Endothelial cell of umbilical vein (primary cell): ENCODE measurements at regions not wholly inside any gene's neighbourhood (a gene's known extent, or its start where the extent isn't known, plus 50 kb on each side); places are given as distances from the start of the nearest gene placed in this dataset.

Experiments used
- BruUV-seq: library from RNA; stranded (reverse); fragments of 400-500 nt; replicated peaks from 2 replicates; lab custom pipeline; 2021; lab: Mats Ljungman, UMichigan
- CTCF ChIA-PET: fragments of 300-600, 350-600 bp; sonication (Branson Sonifier 250); formaldehyde crosslinking; loops from one replicate; lab custom pipeline; 2021; ENCODE audit warnings: antibody characterized with exemption, inconsistent platforms; lab: Charles Lee
- POLR2A ChIA-PET: fragments of 300-600, 350-600 bp; sonication (Branson Sonifier 250); formaldehyde crosslinking; loops from one replicate; lab custom pipeline; 2021; ENCODE audit warnings: antibody characterized with exemption, inconsistent platforms; lab: Charles Lee
- DNase-seq: peaks from one replicate; pipeline ENCODE4 v3.0.0-alpha.2; 2011; ENCODE audit warnings: low read depth, low spot score
- FAIRE-seq: peaks from 2 replicates; lab custom pipeline; 2011; peaks lifted over from hg19 to GRCh38; lab: Jason Lieb, UNC
- H2AFZ ChIP-seq: 2 replicates; pipeline ENCODE4 v1.6.0; 2012; ENCODE audit warnings: low read depth, low read length, control low read depth, inconsistent platforms
- H3K27ac ChIP-seq: 2 replicates; pipeline ENCODE4 v1.5.1; 2011; ENCODE audit warnings: low read depth, mild to moderate bottlenecking, control low read depth, low read length, moderate library complexity; ENCODE audit not compliant: insufficient read depth
- H3K27me3 ChIP-seq, 2 experiments: 2 replicates each; pipeline versions ENCODE4 v1.6.0 to v1.6.1; 2011; ENCODE audit warnings: low read length in 2 of 2, mixed read lengths in 1 of 2; ENCODE audit not compliant: control insufficient read depth in 2 of 2, insufficient read depth in 2 of 2
- H3K36me3 ChIP-seq, 2 experiments: 2 replicates in 1 of 2; 3 replicates in 1 of 2; pipeline ENCODE4 v1.5.1; 2011; ENCODE audit warnings: low read length in 2 of 2, mild to moderate bottlenecking in 1 of 2, moderate library complexity in 1 of 2; ENCODE audit not compliant: control insufficient read depth in 2 of 2, insufficient read depth in 2 of 2; ENCODE audit errors: extremely low read depth in 1 of 2
- H3K4me1 ChIP-seq: 3 replicates; pipeline ENCODE4 v1.5.1; 2011; ENCODE audit warnings: mild to moderate bottlenecking, low read length; ENCODE audit not compliant: control insufficient read depth, insufficient read depth; ENCODE audit errors: extremely low read depth
- H3K4me2 ChIP-seq: 2 replicates; pipeline ENCODE4 v1.6.1; 2011; ENCODE audit warnings: low read length, control low read depth, mixed read lengths; ENCODE audit not compliant: insufficient read depth
- H3K4me3 ChIP-seq, 3 experiments: fragments of 200-600 bp in 1 of 3; sonication (generic), shearing (Covaris generic) in 1 of 3; replicated peaks in 1 of 3; 2 replicates each; pipeline ENCODE4 v1.5.1; 2011 to 2016; ENCODE audit warnings: control low read depth in 3 of 3, low read length in 3 of 3, mild to moderate bottlenecking in 2 of 3, inconsistent platforms in 1 of 3, low read depth in 1 of 3, moderate library complexity in 1 of 3; ENCODE audit not compliant: insufficient read depth in 1 of 3
- H3K79me2 ChIP-seq: 2 replicates; pipeline ENCODE4 v1.6.0; 2012; ENCODE audit warnings: low read length, inconsistent platforms; ENCODE audit not compliant: control insufficient read depth, insufficient read depth
- H3K9ac ChIP-seq: replicated peaks from 2 replicates; pipeline ENCODE3; 2011; ENCODE audit warnings: low read length, control low read depth; ENCODE audit not compliant: insufficient read depth; ENCODE audit errors: extremely low read depth
- H3K9me1 ChIP-seq: replicated peaks from 3 replicates; pipeline ENCODE4 v1.6.0; 2011; ENCODE audit warnings: mild to moderate bottlenecking, low read length; ENCODE audit not compliant: control insufficient read depth, insufficient read depth; ENCODE audit errors: extremely low read depth
- H3K9me3 ChIP-seq: replicated peaks from 2 replicates; pipeline ENCODE4 v1.5.1; 2012; ENCODE audit warnings: low read length, inconsistent platforms; ENCODE audit not compliant: control insufficient read depth, insufficient read depth
- H4K20me1 ChIP-seq: replicated peaks from 2 replicates; pipeline ENCODE3; 2011; ENCODE audit warnings: mild to moderate bottlenecking, low read length; ENCODE audit not compliant: control insufficient read depth, insufficient read depth; ENCODE audit errors: extremely low read depth
- CTCF ChIP-seq, 2 donors: IDR thresholded peaks; 1 replicate in 1 of 2; 2 replicates in 1 of 2; pipeline ENCODE4 v1.5.1; 2011; ENCODE audit warnings: low read length in 2 of 2, mild to moderate bottlenecking in 2 of 2, moderate library complexity in 2 of 2, control low read depth in 1 of 2, inconsistent platforms in 1 of 2, low read depth in 1 of 2; ENCODE audit not compliant: insufficient read depth in 1 of 2; ENCODE audit errors: extremely low read depth in 1 of 2
- EZH2 ChIP-seq: IDR thresholded peaks from 2 replicates; pipeline ENCODE4 v1.6.1; 2012; ENCODE audit warnings: borderline replicate concordance, low read depth, mild to moderate bottlenecking, moderate library complexity, low read length, inconsistent platforms; ENCODE audit not compliant: severe bottlenecking
- FOS ChIP-seq: IDR thresholded peaks from 2 replicates; pipeline ENCODE4 v1.6.1; 2011; ENCODE audit warnings: mild to moderate bottlenecking, low read length, moderate library complexity, borderline replicate concordance; ENCODE audit not compliant: insufficient read depth
- GATA2 ChIP-seq: IDR thresholded peaks from 2 replicates; pipeline ENCODE4 v1.7.0; 2011; ENCODE audit warnings: low read depth, mild to moderate bottlenecking, moderate library complexity, mixed read lengths, low read length; ENCODE audit not compliant: insufficient read length, insufficient read depth
- JUN ChIP-seq: IDR thresholded peaks from 2 replicates; pipeline ENCODE4 v1.6.1; 2011; ENCODE audit warnings: borderline replicate concordance, low read depth; ENCODE audit not compliant: insufficient read length, insufficient read depth
- MAX ChIP-seq: IDR thresholded peaks from 2 replicates; pipeline ENCODE4 v1.6.1; 2011; ENCODE audit not compliant: insufficient read depth, insufficient read length
- MYC ChIP-seq: IDR thresholded peaks from one replicate; pipeline ENCODE4 v1.6.1; 2011; ENCODE audit warnings: mild to moderate bottlenecking, low read depth, low read length
- POLR2A ChIP-seq: IDR thresholded peaks from 2 replicates; pipeline ENCODE4 v1.6.1; 2012; ENCODE audit warnings: low read depth, mild to moderate bottlenecking, control low read depth, low read length
- POLR2AphosphoS5 ChIP-seq: IDR thresholded peaks from 2 replicates; pipeline ENCODE4 v1.6.1; 2012; ENCODE audit warnings: low read depth, mild to moderate bottlenecking, control low read depth, low read length, moderate library complexity; ENCODE audit not compliant: insufficient read depth
- dilution Hi-C: fragments of 300-500 bp; cut with MboI; formaldehyde crosslinking; loops from one replicate; pipeline ENCODE4 v1.15.0; 2019; ENCODE audit warnings: low sequenced_read_pairs; ENCODE audit not compliant: extremely low pct_ligation_motif_present
- intact Hi-C: fragments of 100-400 bp; cut with micrococcal nuclease; formaldehyde crosslinking; loops from one replicate; pipeline ENCODE4 v1.10.0; 2022

DNA sequence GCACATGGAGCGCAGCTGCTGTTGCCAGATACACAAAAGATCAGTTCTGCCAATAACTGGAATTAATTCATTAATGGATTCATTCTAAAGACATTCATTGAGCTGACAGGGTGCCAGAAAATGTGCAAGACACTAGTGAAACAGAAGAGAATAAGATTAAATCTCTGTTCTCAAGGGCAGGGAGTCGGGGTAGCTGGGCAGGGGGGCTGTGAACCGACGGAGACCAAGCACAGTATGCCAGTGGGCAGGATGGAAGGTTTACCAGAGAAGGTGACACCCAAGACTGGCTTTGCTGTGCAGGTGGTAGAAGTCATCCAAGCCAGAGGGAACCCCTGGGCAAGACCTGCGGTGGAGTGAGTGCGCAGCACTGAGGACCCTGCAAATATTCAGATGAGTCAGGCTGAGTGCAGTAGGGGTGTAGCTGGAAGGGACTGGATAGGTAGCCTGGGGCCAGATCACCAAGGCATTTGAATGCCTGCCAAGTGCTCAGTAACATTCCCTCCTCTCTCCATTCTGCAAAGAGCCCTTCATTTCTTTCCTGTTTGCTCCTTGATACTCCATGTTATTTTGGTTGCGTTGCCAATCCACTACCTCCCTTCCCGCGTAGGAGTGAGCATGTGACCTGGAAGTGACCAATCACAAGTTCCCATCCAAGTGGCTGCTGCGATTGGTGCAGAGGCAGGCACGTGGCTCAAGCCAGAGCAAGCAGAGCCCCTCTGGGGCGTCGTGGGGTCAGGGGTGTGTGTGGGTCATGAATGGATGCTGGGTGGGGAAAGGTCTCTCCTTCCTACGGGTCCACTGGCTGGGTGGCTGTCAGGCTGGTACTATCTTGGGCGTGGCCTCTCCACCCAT, 413.1 kb downstream of the PTPRU start:
- no peak overlapping the region for H3K27ac ChIP-seq
- dilution Hi-C loops (no loop called here), intact Hi-C loops (no loop called here)
- FAIRE-seq (no peak), DNase-seq (no peak)
- no peak overlapping the region for H3K4me3 ChIP-seq
- H2AFZ ChIP-seq: no peak overlapping the region
- TF ChIP-seq MAX: no peak
- TF ChIP-seq FOS: no peak
- no peak for TF ChIP-seq MYC
- TF ChIP-seq JUN: no peak
- TF ChIP-seq POLR2AphosphoS5: no peak
- TF ChIP-seq CTCF (IDR thresholded peaks at IDR 0.05; ENCODE audit: extremely low read depth in 1 of 2, insufficient read depth in 1 of 2, low read depth in 1 of 2, low read length in 2 of 2): no peak
- TF ChIP-seq EZH2: no peak
- TF ChIP-seq POLR2A: no peak
- no peak for TF ChIP-seq GATA2
- ChIA-PET POLR2A (no interaction called here), CTCF (no interaction called here)
- H3K79me2 ChIP-seq: no peaks in the 10 kb centered on the region
- no TSS peak for BruUV-seq
- no peak overlapping the region for H3K4me2 ChIP-seq
- H3K9me3 ChIP-seq: no peaks in the 10 kb centered on the region
- no peaks in the 10 kb centered on the region for H3K4me1 ChIP-seq
- no peak overlapping the region for H3K9ac ChIP-seq
- H4K20me1 ChIP-seq: no peaks in the 10 kb centered on the region
- H3K36me3 ChIP-seq: no peaks in the 10 kb centered on the region
- H3K9me1 ChIP-seq: no peaks in the 10 kb centered on the region
- no peaks in the 10 kb centered on the region for H3K27me3 ChIP-seq
